Suprapubic skin (tissue), 4 donors: ENCODE measurements at regions not wholly inside any gene's neighbourhood (a gene's known extent, or its start where the extent isn't known, plus 50 kb on each side); places are given as distances from the start of the nearest gene placed in this dataset.

Source experiments
- EP300 ChIP-seq: sonication (generic); formaldehyde crosslinking; IDR thresholded peaks from one replicate; pipeline ENCODE4 v1.6.1; 2017; ENCODE audit warnings: antibody characterized with exemption
- POLR2A ChIP-seq, 2 donors: fragments of 450-650 bp; IDR thresholded peaks; one replicate each; pipeline ENCODE4 v1.6.1; 2017; ENCODE audit warnings: antibody characterized with exemption in 2 of 2, mild to moderate bottlenecking in 2 of 2, moderate library complexity in 2 of 2
- POLR2AphosphoS5 ChIP-seq, 3 donors: sonication (generic); formaldehyde crosslinking; IDR thresholded peaks; one replicate each; pipeline ENCODE4 v1.6.1; 2017; ENCODE audit warnings: antibody characterized with exemption in 3 of 3
- TF ChIP-seq, protein P1 (sequence below), 2 donors: fragments of 200-600 bp in 1 of 2; fragments of 450-650 bp in 1 of 2; sonication (generic) in 1 of 2; IDR thresholded peaks; one replicate each; pipeline ENCODE4 v1.5.1; 2016 to 2019; ENCODE audit warnings: antibody characterized with exemption in 2 of 2, mild to moderate bottlenecking in 1 of 2, moderate library complexity in 1 of 2

DNA sequence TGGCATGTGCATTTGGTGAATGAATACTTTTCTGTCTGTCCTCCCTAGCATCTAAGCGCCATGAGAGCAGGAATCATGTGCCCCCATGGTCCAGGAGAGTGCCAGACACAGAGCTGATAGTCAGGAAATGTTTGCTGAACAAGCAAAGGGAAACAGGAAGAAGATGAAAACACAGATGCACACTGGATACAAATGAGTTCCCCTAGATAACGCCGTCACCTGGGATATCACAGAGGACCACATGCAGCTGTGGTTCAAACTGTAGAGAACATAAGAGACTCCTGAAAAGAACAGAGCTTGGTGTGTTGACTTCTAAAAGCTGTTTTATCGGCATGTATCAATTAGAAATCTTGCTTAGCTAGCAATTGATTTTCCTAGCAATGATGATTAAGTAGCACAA, 293.7 kb downstream of the BTBD3 start:
- TF ChIP-seq, protein P1, sequence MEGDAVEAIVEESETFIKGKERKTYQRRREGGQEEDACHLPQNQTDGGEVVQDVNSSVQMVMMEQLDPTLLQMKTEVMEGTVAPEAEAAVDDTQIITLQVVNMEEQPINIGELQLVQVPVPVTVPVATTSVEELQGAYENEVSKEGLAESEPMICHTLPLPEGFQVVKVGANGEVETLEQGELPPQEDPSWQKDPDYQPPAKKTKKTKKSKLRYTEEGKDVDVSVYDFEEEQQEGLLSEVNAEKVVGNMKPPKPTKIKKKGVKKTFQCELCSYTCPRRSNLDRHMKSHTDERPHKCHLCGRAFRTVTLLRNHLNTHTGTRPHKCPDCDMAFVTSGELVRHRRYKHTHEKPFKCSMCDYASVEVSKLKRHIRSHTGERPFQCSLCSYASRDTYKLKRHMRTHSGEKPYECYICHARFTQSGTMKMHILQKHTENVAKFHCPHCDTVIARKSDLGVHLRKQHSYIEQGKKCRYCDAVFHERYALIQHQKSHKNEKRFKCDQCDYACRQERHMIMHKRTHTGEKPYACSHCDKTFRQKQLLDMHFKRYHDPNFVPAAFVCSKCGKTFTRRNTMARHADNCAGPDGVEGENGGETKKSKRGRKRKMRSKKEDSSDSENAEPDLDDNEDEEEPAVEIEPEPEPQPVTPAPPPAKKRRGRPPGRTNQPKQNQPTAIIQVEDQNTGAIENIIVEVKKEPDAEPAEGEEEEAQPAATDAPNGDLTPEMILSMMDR (IDR thresholded peaks at IDR 0.05): no peak
- TF ChIP-seq EP300: no peak
- TF ChIP-seq POLR2A (IDR thresholded peaks at IDR 0.05): no peak
- no peak for TF ChIP-seq POLR2AphosphoS5 (IDR thresholded peaks at IDR 0.05)
